Calu3 (cell line): ENCODE measurements at regions not wholly inside any gene's neighbourhood (a gene's known extent, or its start where the extent isn't known, plus 50 kb on each side); places are given as distances from the start of the nearest gene placed in this dataset.

Experiments
- BruUV-seq: library from RNA; stranded (reverse); fragments of 400-500 nt; replicated peaks from 2 replicates; lab custom pipeline; 2021; lab: Mats Ljungman, UMichigan
- CTCF ChIA-PET: fragments of 300-600 bp; sonication (Branson Sonifier 250); formaldehyde crosslinking; loops from one replicate; lab custom pipeline; 2022; ENCODE audit warnings: antibody characterized with exemption; lab: Charles Lee
- DNase-seq: peaks from one replicate; pipeline ENCODE4 v3.0.0; 2022
- H3K27ac Mint-ChIP-seq: one replicate; pipeline ENCODE4 v1.8.0; 2022; ENCODE audit warnings: mixed read lengths; ENCODE audit not compliant: unreplicated experiment
- H3K27me3 Mint-ChIP-seq: one replicate; pipeline ENCODE4 v1.8.0; 2022; ENCODE audit warnings: mixed read lengths; ENCODE audit not compliant: unreplicated experiment
- H3K36me3 Mint-ChIP-seq: one replicate; pipeline ENCODE4 v1.8.0; 2022; ENCODE audit warnings: mild to moderate bottlenecking, moderate library complexity, mixed read lengths; ENCODE audit not compliant: insufficient read depth, unreplicated experiment
- H3K4me1 Mint-ChIP-seq: one replicate; pipeline ENCODE4 v1.8.0; 2022; ENCODE audit warnings: mild to moderate bottlenecking, low read depth, mixed read lengths; ENCODE audit not compliant: unreplicated experiment
- H3K4me3 Mint-ChIP-seq: one replicate; pipeline ENCODE4 v1.8.0; 2022; ENCODE audit warnings: mild to moderate bottlenecking, low read depth, moderate library complexity, mixed read lengths; ENCODE audit not compliant: unreplicated experiment
- H3K9me3 Mint-ChIP-seq: one replicate; pipeline ENCODE4 v1.8.0; 2022; ENCODE audit warnings: low read depth, mixed read lengths; ENCODE audit not compliant: unreplicated experiment
- intact Hi-C: fragments of 100-400 bp; cut with micrococcal nuclease; formaldehyde crosslinking; loops from one replicate; pipeline ENCODE4 v1.10.0; 2022; ENCODE audit not compliant: unreplicated experiment
- TF ChIP-seq, protein P1 (sequence below): fragments of 200-600 bp; IDR thresholded peaks from one replicate; pipeline ENCODE4 v1.8.0; 2022; ENCODE audit warnings: antibody characterized with exemption; ENCODE audit not compliant: unreplicated experiment

DNA sequence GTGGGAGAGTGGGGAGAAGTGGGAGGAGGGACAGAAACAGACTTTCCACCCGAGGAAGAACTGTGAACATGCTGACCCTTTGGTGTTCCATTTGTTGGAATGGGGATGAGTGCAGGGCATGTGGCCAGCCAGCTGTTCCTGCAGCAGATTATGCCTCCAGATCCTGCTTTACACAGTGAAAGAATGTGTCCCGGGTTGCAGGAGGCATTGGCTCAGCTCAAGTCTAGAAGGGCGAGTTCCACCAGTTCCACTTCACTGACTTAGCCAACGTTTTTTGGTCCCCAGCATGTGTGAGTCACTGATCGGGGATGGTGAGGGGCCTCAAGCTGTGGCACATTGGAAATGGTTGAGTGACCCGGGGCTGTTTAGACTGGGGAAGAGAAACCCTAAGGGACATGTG is 307.0 kb upstream of the ROPN1 start:
- Mint-ChIP-seq H3K4me1 (no peaks in the 10 kb centered on the region), H3K4me3 (no peak overlapping the region), H3K27ac (no peak overlapping the region), H3K27me3 (peaks cover 91% of the 10 kb centered on the region), H3K36me3 (no peaks in the 10 kb centered on the region), H3K9me3 (no peaks in the 10 kb centered on the region)
- DNase-seq: no peak
- intact Hi-C loops: no loop called here
- CTCF ChIA-PET: no interaction called here
- no TSS peak for BruUV-seq
- TF ChIP-seq, protein P1, sequence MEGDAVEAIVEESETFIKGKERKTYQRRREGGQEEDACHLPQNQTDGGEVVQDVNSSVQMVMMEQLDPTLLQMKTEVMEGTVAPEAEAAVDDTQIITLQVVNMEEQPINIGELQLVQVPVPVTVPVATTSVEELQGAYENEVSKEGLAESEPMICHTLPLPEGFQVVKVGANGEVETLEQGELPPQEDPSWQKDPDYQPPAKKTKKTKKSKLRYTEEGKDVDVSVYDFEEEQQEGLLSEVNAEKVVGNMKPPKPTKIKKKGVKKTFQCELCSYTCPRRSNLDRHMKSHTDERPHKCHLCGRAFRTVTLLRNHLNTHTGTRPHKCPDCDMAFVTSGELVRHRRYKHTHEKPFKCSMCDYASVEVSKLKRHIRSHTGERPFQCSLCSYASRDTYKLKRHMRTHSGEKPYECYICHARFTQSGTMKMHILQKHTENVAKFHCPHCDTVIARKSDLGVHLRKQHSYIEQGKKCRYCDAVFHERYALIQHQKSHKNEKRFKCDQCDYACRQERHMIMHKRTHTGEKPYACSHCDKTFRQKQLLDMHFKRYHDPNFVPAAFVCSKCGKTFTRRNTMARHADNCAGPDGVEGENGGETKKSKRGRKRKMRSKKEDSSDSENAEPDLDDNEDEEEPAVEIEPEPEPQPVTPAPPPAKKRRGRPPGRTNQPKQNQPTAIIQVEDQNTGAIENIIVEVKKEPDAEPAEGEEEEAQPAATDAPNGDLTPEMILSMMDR: no peak

DNA sequence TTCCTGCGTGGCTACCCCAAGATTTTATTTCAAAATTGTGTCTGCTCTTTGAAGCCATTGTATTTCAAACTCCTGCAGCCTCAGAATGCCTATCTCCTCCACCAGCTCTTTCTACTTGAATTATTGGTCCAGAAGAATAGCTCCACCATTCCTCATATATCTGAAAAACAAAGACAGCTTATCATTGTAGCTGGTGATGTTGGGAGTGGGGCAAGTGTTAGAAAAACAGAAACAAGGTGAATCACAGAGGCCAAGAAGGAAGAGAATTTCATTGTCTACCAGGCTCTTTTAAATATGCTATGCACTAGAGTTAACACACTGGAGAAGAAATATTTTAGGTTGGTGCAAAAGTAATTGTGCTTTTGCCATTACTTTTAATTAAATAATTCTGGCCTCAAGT is 307.9 kb upstream of the ROPN1 start:
- TF ChIP-seq, protein P1: no peak
- CTCF ChIA-PET: no interaction called here

DNA sequence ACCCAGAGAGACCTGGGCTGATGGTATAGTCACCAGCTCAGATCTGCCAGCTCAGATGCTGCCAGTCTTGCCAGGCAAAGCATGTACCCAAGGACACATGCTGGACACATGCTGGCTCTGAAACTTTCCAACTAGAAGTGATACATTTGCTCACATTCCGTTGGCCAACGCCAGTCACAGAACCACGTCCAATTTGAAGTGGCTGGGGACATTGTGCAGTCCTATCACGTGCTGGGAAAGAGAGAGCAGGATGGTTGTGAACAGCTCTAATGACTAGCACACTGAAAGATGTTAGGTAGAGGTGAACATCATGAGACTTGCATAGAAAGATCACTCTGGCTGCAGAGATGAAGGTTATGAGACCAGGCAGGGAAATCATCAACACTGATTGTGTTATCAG is 308.5 kb upstream of the ROPN1 start:
- Mint-ChIP-seq H3K36me3 (no peaks in the 10 kb centered on the region), H3K4me3 (no peak overlapping the region), H3K27ac (no peak overlapping the region), H3K27me3 (peaks cover 100% of the 10 kb centered on the region), H3K4me1 (no peaks in the 10 kb centered on the region), H3K9me3 (no peaks in the 10 kb centered on the region)
- no peak for DNase-seq
- TF ChIP-seq, protein P1: no peak
- CTCF ChIA-PET: no interaction called here
- intact Hi-C loops: no loop called here
- no TSS peak for BruUV-seq

More for the DNA sequence above, 307.9 kb upstream of the ROPN1 start:
- Mint-ChIP-seq H3K27me3 (peaks cover 94% of the 10 kb centered on the region), H3K36me3 (no peaks in the 10 kb centered on the region), H3K27ac (no peak overlapping the region), H3K4me1 (no peaks in the 10 kb centered on the region), H3K4me3 (no peak overlapping the region), H3K9me3 (no peaks in the 10 kb centered on the region)
- no TSS peak for BruUV-seq
- DNase-seq: no peak
- intact Hi-C loops: no loop called here

DNA sequence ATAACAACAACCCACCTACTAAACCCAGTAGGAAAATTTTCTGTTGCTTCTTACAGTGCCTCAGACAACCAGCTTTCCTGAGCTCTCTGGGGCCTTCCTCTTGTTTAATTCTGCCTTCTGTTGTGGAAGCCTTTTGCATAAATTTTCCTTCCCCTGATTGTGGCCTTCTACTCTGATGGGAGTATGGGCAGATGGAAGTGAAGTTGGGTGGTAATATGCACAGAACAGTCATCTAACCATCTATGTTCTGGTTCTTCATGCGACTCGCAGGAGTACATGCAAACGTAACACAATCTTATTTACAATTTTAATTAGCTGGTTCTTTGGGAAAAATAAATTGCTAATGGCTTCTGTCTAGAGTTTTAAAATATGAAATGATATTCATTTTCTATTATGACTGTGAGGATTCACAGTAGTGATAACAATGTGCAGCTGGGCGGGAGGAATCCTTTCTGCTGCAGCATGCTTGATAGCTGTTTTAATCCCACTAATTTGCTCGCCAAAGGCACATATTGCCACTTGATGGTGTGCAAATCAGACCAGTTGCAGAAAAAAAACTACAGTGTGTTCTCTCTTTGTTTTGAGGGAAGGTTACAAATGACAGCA is 311.5 kb upstream of the ROPN1 start:
- CTCF ChIA-PET: interaction anchor here (0.6 kb wide), 1 partner anchor 67 kb away, joined by 3 read pairs; no protein-coding TSS in a partner anchor
- Mint-ChIP-seq H3K4me1 (no peaks in the 10 kb centered on the region), H3K36me3 (no peaks in the 10 kb centered on the region), H3K4me3 (no peak overlapping the region), H3K27me3 (peaks cover 99% of the 10 kb centered on the region), H3K27ac (no peak overlapping the region), H3K9me3 (peaks cover 6% of the 10 kb centered on the region)
- no TSS peak for BruUV-seq
- TF ChIP-seq, protein P1: no peak
- intact Hi-C loops: no loop called here
- DNase-seq: no peak
